Dedifferentiated amniotic fluid mesenchymal stem cell (primary cell): ENCODE measurements at regions not wholly inside any gene's neighbourhood (a gene's known extent, or its start where the extent isn't known, plus 50 kb on each side); places are given as distances from the start of the nearest gene placed in this dataset.

ENCODE experiments used
- DNase-seq: peaks from one replicate; pipeline ENCODE4 v3.0.0-alpha.2; 2016; ENCODE audit errors: extremely low spot score

DNA sequence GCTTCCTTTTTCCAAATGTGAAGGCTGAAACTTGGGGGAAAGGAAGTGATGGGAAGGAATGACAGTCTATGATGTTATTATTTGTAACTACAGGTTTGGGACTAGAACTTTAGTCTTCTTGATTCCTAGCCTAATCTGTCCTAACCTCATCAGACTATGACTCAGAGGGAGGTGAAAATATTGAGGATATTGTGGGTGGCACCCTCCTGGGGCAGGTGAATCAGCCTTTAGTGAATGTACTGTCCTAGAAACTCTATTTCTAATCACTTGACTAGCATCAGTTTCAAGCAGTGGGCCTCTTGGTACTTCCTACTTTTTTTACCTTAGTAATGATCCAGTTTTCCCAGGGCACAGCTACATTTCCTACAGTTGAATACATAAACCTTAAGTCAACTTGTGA, 829.0 kb upstream of the API5 start:
- no peak for DNase-seq

DNA sequence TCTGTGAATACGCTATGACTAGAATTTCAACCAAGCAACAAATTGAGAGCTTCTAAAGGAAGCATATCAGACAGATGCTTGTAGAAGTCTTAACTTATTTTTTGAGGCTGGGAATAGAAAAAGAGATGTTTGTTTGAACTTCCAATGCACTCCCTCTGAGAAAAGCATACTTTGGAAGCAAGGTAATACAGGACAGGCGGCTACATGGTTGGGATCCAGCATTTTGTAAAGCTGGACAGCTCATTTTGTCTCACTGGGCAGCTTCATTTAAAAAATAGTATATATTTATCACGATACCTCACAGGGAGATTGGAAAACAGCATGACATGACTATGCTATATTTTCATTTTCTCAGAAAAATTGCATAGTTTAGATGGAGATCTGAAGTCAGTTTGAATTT, 821.3 kb upstream of the API5 start:
- no peak for DNase-seq

DNA sequence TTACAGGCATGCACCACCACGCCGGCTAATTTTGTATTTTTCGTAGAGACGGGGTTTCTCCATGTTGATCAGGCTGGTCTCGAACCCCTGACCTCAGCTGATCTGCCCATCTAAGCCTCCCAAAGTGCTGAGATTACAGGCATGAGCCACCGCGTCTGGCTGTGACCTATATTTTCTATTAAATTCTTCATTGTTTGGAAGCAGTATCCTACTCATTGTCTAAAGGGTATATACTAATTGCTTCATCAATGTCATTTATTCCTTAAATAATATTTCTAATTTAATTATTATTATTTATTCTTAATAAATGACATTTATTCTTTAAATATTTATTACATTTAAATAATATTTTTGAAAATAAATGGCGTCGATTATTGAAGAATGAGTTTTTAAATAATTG, 817.3 kb upstream of the API5 start:
- DNase-seq: no peak

DNA sequence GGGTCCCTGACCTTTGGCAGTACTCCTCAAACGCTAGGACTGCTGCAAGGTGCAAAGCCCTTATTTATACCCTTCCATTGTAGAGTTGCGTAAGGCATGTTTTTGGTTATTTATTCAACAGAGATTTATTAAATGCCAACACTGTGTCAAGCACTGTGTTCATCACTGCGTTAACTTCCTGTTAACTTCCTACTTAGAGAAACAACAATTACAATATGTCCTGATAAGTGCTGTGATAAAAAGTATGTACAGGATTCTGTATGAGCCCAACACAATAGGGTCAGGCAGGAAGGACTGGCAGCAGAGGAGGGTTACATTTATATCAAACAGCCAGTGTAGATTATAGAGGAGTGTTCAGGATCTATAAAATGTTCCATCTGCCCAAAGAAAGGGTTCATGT, 812.8 kb upstream of the API5 start:
- no peak for DNase-seq

DNA sequence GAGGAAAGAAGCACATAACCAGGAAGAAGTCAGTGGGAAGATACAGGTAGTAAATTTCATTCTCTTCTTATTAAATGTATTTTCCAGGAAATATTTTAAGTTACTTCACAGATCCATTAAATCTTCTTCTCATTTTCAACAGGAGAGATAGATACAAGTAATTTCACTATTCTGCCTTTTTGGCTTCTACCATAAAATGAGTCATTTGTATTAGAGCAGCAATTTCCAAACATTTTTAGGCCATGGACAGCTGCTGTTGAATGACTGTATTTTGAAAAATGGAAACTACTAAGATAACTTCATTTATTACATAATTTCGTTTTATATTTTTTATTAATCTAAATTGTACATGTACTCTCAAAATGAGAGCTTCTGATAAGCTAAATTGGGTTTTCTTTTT, 809.6 kb upstream of the API5 start:
- DNase-seq: no peak

DNA sequence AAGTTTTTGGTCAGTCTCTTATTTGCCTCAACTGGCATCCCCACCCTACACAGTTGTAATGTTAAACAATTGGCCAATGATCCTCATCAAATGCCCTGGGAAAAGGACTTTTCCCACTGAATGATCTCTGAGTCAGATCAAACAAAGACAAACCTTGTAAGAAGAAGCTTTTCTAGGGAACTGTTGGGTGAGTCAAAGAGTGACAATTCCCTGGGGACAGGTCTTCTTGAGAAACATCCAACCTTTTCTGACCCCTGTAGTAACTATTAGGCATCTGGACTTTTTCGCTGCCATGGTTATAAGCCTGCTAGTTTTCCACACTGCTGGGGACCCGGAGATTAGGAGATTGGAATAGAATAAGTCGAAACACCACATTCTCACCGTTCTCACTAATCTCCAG, 789.8 kb upstream of the API5 start:
- no peak for DNase-seq

DNA sequence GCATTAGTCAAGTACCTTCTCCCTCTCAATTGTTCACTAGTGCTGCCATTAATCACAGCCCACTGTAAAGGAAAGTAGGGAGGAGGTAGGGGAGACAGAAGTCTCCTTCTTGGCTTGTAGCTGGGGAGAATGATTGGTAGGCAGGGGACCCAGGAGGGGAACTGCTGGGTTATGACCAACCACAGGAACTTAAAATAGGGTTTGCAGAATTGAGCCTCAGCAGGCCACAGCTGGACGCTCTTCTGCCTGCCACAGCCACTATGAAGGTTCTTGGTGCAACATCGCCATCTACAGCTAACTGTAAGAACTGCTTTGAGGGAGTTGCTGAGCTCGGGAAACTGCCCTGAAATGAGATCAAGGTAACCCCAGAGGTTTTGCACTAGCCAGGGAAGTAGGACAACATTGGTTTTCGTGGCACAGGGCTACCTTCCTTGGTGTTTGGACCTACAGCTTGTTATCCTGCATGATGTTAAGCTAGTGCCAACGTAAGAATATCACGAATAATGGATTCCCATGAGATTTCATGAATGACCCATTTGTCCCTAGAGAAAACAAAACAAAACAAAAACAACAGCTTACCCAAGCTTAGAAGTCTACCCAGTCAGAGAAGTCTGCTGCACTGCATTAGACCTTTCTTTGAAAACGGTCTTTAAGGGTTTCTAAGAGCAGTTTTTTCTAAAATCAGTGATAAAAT, 787.1 kb upstream of the API5 start:
- peak; percentile 27 for DNase-seq

DNA sequence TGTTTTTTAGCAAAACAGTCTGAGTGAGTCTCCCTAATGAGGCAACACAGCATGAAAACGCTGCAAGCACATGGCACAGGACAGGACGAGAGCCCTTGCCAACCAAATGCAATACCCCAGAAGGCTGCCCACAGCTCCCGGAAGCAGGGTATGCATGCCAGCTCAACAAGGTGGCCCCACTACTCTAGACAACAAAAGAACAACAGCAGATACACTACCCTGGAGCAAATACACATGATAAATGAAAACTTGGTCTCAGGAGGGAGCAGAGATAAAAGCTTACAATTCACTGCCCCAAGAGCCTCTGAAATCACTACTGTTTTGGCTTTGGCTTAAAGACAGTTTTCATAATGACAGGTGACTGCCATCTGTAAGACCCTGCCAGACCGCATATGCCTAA, 785.4 kb upstream of the API5 start:
- DNase-seq: no peak

DNA sequence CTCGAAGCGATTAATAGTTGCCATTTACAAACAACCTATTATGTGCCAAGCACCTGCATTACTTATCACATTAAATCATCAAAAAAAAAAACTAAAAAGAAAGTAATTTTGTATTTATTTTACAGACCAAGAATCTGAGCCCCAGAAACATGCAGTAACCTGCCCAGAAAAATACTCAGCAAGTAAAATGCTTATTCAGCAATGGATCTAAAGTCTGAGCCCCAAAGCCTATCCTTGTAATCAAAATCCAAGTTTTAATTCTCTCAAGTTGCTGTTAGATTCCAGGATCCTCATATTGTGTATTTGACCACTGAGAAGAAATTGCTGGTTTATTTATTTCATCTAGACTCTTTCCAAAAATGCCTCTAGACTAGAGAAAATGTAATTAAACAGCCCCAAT, 783.3 kb upstream of the API5 start:
- no peak for DNase-seq

DNA sequence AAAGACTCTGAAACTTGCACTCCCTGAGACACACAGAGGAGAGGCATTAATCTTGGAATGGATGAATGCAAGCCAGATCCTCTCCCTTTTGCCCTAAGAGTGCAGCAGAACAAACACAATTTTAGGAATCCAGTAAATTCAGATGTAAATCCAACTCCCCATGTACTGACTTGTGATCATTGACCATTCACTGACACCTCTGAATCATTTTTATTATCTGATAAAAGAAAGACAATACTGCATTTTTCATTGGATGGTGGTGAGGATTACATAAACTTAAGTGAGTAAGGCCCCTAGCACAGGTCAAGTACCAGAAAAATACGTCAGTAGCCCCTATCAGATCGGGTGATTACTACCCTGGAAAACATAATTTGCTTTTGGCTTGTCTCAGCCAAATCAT, 782.9 kb upstream of the API5 start:
- DNase-seq: no peak

DNA sequence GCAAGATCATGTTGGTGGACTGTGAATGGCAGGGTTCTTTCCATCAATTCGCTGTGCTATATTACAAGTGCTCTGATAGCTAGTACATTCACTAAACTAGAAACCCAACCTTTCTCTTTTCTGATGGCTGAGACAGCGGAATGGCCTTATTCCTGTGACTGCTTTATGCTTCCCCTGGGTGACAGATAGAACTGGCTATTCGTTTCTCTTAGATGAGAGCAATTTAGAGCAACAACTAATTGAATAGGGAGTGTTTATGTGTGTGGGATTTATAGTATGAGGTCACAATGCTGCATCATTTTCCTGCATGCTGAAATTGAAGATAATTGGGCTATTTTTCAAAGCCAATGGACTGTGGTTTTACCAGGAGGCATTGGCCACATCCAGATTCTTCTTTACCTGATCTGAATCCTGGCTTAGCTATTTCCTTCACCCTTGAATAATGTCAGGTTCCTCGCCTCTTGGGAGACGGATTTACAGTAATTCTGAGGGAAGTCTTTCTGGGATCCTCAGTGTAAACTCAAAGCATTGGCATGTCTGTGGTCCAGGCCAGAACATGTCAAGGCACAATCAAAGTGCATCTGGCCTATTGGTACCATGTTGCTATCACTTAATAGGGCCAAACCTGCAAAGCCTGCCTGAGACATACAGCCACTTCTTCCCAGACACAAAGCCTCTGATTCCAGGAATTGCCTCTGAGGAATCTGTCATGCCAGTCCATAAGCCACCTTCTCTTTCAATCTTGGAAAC, 775.0 kb upstream of the API5 start:
- DNase-seq: no peak

DNA sequence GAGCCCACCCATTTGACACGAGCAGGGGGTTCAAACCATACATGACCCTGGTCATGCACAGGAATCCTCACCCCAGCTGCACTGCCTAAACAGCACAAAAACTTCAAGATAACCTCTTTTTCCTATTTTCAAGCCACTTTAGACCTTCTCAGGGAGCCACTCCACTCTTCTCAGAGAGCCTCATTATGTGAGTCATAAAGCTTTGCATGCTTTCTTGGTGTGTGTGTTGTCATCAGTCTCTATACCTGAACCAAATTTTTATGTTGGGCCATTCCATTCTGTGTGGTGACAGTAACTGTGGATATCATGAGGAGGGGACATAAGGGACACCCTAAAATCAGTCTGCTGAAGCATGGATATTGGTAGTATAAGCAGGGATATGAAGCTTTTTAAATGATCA, 769.5 kb upstream of the API5 start:
- no peak for DNase-seq

DNA sequence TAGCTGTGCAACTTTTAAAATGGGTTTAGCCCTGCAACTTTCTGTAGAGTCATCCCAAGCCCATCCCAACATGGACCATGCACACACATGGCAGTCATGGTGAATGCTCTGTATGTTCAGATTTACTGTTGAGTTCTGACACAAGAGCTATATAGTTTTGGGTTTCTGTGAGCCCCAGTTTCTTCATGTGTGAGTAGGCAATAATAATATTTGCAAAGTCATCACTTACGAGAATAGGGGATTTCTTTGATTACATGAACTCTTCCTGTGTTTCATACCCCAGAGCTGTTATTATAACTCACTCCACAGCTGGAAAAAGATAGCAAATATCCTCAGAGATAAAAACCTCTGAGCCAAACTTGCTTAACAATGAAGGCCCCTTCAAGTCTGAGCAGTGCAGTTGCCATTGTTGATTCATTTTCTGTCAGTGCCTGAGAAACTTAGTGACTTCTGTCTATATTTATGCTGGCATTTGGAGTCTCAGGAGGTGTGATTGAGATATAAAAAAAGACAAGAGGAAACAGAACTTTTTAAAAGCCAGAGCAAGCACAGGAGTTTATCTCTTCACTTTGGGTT, 767.9 kb upstream of the API5 start:
- no peak for DNase-seq

DNA sequence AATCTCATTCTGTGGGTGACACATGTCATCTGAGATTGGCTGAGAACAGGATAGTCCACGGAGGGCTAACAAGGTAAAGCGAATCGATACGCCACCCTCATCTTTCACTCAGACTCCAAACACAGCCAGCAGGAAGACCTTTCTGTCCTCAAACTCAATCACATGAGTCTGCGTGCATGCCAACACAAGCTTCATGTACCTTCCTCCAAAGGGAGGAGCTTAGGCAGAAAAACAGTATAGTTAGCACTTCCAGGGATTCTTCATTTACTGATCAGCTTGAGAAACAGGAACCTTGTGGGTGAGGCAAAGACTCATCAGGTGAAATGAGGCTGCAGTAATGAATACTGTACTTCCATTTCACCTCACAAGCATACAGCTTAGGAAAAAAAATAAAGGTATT, 767.1 kb upstream of the API5 start:
- no peak for DNase-seq

DNA sequence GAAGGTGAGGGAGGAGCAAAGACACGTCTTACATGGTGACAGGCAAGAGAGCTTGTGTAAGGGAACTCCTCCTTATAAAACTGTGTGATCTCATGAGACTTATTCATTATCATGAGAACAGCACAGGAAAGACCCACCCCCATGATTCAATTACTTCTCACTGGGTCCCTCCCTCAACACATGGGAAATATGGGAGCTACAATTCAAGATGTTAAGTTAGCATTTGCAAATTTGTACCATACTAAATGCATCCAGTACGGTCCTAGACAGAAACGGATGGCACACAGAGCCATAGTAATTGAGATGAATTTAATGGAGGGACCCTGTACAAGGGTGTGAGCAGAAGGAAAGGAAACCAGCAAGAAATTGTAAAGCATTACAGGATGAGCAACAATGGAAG, 765.8 kb upstream of the API5 start:
- no peak for DNase-seq

DNA sequence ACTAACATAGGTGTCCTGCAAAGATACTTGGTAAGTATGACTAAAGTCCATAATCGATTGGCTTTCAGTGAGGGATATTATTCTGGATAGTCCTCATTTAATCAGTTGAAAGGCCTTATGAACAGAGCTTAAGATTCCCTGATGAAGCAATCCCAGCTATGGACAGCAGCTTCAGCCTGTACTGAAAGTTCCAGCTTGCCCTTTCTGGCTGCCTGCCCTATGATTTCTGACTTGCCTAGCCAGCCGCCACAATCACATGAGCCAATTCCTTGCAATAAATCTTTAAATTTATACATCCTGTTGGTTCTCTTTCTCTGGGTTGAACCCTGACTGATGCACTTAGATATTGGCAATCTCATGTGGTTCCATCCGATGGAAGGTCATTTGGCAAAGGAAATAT, 759.0 kb upstream of the API5 start:
- no peak for DNase-seq

DNA sequence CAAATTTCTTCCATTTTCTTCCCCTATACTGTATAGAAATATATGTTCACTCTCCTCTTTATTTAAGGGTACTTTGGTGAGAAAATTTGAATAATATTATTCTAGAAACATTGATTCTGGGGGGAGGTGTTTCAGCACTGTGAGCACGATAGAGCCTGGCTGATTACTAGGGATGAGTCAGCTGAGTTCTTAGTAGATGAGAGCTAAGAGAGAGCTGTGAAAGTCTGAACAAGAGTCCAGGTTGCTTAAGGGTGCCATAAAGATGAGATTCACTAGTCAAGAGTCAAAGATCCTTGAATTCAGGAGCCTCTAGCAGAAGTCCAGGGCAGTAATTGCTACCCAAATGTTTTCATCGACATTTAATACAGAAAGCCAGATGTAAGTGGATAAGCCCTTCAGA, 756.6 kb upstream of the API5 start:
- DNase-seq: no peak

DNA sequence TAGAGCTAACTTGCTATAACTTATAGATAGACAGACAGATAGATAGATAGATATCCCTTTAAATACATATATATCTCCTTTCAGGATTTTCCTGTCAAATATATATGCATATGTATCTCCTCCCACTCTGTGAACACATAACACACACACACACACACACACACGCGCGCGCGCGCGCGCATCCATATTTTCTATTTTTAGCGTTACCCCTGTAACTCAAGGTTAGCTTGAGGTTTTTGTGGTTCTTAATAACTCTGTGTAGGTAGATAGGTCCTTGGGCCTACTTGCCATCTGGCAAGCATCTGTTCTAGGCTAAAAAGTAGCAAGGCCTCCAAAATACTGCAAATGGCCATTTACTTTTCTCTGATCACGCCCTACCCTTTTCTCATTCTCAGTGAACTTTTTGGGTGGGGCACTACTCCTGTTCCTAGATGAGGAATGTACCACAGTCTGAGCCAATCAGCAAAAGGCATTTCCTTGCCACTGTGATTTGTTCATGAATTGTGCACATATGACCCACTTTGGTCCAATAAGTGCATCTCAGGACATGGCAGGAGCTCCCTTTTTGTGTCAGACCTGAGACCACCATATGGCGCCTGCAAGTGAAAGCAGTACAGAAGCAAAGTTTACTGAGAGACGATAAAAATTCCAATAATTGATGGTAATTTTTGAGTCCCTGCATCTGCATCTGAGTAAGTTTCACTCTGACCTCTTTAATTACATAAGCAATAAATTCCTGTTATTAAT, 740.5 kb upstream of the API5 start:
- no peak for DNase-seq

DNA sequence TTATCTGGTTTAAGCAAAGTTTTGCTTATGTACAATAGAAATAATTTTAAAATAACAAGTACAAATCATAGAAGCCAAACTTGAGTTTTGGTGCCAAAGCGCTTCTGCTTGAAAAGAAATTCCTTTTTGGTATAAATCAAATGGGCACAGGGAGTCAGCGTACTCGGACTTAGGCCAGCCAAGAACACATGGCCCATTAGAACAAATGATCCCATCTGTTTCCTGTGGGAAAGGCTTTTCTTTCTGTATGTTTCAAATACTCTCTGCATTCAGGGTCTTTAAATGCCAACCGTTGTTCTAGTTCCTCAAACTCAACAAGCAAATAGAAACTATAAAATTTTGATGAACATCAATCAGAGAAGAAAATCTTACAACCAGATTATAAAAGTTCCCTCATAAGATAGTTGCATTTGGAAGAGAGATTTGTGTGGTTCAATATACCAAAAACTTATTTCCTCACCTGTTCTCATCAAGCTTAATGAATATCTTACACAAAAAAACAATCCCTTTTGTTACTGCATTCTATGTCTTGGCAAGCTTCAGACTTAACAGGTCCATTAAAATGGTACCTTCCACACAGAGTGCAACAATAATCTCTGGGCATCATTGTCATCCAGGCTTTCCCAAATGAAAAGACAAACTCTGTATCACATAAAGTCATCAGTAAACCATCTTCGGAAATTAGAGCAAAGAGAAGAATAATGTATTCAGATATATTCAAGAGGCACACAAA, 739.8 kb upstream of the API5 start:
- DNase-seq: no peak

DNA sequence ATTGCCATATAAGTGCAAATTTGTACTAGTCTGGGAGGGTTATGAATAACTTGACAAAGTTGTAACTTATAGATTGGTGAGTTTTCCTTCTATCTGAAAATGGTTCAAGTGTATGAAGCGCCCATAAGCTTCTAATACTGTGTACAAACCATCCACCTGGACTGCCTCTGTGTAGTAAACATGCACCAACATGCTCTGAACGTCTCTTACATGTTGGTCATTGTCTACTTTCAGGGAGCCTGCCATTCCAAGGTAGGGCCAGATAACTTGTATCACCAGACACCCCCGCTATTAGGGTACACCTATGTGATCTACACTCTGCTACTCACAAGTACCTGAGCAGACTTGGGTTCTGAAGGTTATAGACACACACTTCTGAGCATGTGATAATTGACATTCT, 735.5 kb upstream of the API5 start:
- no peak for DNase-seq

DNA sequence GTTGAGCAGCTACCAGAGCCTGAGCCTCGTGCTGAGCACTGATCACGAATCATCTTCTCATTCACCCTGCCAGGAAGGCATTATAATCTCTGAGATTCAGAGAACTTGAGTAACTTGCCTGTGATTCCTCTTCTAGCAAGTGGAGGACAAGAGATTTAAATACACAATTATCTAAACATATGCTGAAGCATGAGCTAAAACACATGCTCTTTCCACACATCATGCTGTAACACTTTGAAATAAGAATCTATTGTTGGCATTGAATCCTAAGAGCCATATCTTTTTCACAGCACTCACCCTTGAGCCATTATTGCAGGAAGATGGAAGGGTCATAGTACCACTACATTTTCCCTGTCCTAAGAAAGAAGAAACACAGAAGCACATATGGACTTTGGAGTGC, 722.5 kb upstream of the API5 start:
- DNase-seq: no peak

DNA sequence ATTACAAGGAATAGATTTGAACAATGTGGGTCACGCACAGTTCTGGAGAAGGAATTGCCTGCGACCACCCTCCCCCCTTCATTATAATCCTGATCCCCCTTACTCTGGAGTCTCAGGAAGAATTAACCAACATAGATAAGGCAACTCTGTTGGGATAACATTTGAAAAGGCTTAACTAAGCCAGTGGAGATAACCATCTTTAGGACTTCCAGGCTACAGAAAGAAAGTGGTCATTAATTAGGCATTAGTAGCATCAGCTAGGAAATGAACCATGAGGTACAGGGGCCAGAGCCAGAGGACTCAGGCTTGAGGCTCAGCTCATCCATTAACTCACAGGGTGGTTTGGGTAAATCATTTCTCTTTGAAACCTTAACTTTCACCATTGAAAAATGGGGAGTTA, 720.0 kb upstream of the API5 start:
- DNase-seq: no peak
